ENCODE measurements at regions not wholly inside any gene's neighbourhood (a gene's known extent, or its start where the extent isn't known, plus 50 kb on each side); places are given as distances from the start of the nearest gene placed in this dataset.
A peak's percentile ranks its signal among the peaks of the same experiment; 100 is the strongest.

GRCh38 chr2:219692521-219692920, 65.1 kb downstream of the SLC4A3 start:
- DNase-seq (ENCODE audit: low spot score), result no peak

GRCh38 chr2:219695145-219695709, 67.8 kb downstream of the SLC4A3 start:
- no peak for DNase-seq (ENCODE audit: low spot score)

- DNase-seq (ENCODE audit: low spot score), result no peak
Measured at GRCh38 chr2:219697811-219698747, 70.6 kb downstream of the SLC4A3 start.

- no peak for DNase-seq (ENCODE audit: low spot score)
Measured at GRCh38 chr2:219698748-219699439, 71.5 kb downstream of the SLC4A3 start.

- no peak for DNase-seq (ENCODE audit: low spot score)
Measured at GRCh38 chr2:219699440-219699821, 72.0 kb downstream of the SLC4A3 start.

GRCh38 chr2:219701847-219702634, 74.6 kb downstream of the SLC4A3 start:
- peak; percentile 38 for DNase-seq (ENCODE audit: low spot score)

- no peak for DNase-seq (ENCODE audit: low spot score)
Measured at GRCh38 chr2:219702796-219703545, 75.5 kb downstream of the SLC4A3 start.

- no peak for DNase-seq (ENCODE audit: low spot score)
Measured at GRCh38 chr2:219704878-219705277, 77.4 kb downstream of the SLC4A3 start.

GRCh38 chr2:219706823-219707281, 79.4 kb downstream of the SLC4A3 start:
- no peak for DNase-seq (ENCODE audit: low spot score)

GRCh38 chr2:219707496-219708285, 80.3 kb downstream of the SLC4A3 start:
- DNase-seq (ENCODE audit: low spot score), result no peak

GRCh38 chr2:219709331-219709761, 81.9 kb downstream of the SLC4A3 start:
- DNase-seq (ENCODE audit: low spot score), result no peak

GRCh38 chr2:219713110-219713509, 85.7 kb downstream of the SLC4A3 start:
- peak; percentile 63 for DNase-seq (ENCODE audit: low spot score)

- no peak for DNase-seq (ENCODE audit: low spot score)
Measured at GRCh38 chr2:219714681-219715400, 87.4 kb downstream of the SLC4A3 start.

GRCh38 chr2:219718066-219718465, 90.6 kb downstream of the SLC4A3 start:
- no peak for DNase-seq (ENCODE audit: low spot score)

- DNase-seq (ENCODE audit: low spot score), result no peak
Measured at GRCh38 chr2:219719521-219719920, 92.1 kb downstream of the SLC4A3 start.

GRCh38 chr2:219720956-219721355, 93.5 kb downstream of the SLC4A3 start:
- no peak for DNase-seq (ENCODE audit: low spot score)

GRCh38 chr2:219722276-219722879, 94.9 kb downstream of the SLC4A3 start:
- no peak for DNase-seq (ENCODE audit: low spot score)

- no peak for DNase-seq (ENCODE audit: low spot score)
Measured at GRCh38 chr2:219723311-219723710, 95.9 kb downstream of the SLC4A3 start.

GRCh38 chr2:219724628-219725027, 97.2 kb downstream of the SLC4A3 start:
- DNase-seq (ENCODE audit: low spot score), result no peak

Data from iPS-NIHi11 (cell line).